ENCODE measurements at regions not wholly inside any gene's neighbourhood (a gene's known extent, or its start where the extent isn't known, plus 50 kb on each side); places are given as distances from the start of the nearest gene placed in this dataset.
"Not testable (repeated sequence)": the region's sequence is repeated elsewhere in the genome, so short reads cannot be mapped to it uniquely, and the experiment has no call there.

DNA sequence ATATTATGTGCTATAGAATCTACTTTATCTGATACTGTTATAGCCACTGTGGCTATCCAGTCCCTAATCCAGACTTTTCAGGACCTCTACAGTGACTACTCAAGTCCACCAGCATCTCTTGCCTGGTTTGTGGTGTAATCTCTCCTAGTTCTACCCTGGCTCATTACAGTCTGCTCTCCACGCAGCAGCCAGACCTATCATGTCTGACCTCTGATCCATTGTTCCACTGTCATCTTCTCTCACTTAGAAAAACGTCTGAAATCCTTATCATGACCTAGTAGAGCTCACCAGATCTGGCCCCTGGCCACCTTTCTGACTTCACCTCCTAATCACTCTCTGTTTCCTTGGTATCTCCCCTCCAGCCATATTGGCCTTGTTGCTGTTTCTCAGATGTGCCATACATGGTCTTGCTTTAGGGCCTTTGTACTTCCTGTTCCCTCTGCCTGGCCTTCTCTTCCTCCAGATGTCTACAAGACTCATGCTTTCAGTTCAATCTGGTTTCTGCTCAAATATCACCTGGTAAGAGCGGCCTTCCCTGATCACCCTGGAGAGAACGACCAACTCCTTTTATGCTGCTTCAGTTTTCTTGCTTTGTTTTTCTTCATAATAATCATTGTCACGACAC is 475.5 kb downstream of the AACS start:
- no peak for DNase-seq (ENCODE audit: low read depth in 4 of 4, low spot score in 3 of 4)

DNA sequence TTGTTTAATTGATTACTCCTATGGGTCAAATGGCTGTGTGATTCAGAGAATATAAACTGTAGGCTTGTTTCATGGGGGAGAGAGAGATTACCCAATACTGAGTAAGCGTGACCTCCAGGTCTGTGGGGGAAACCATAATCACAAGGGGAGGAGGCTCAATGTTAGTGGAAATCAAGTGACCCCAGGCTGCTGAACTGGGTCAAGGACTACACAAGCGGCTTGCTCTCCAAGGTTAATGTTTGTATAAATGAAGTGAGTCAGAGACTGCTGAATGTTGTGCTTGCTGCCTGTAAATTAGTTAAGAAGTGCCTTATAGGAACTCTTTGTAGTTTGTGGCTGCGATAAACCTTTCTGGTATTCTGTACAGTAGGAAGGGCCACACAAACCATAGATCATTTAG is 479.7 kb downstream of the AACS start:
- DNase-seq (ENCODE audit: low read depth in 4 of 4, low spot score in 3 of 4), result no peak

- DNase-seq (ENCODE audit: low read depth in 4 of 4, low spot score in 3 of 4), result no peak
Observed at GRCh38 chr12:125549171-125549570, 483.9 kb downstream of the AACS start.

DNA sequence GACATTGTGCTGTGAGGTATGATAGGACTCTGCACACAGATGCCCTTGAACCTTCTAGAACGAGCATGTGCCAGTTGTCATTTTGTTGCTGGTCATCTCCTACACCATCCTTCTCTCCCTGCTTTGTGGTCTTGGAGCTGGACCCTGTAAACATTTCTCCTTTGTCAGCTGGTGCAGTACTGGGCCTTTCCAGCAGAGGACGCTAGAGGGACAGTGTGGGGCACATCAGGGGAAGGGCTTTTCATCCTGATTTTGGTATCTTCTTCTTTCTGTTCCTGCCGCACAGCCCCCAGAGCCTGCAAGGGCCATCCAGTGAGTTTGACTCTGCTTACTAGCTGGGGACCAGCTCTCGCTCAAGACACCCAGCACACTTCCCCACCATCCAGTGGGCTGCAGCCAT is 484.6 kb downstream of the AACS start:
- DNase-seq (ENCODE audit: low read depth in 4 of 4, low spot score in 3 of 4), result no peak

- no peak for DNase-seq (ENCODE audit: low read depth in 4 of 4, low spot score in 3 of 4)
Observed at GRCh38 chr12:125552295-125552694, 487.1 kb downstream of the AACS start.

GRCh38 chr12:125561008-125561407 is 495.8 kb downstream of the AACS start:
- DNase-seq (ENCODE audit: low read depth in 4 of 4, low spot score in 3 of 4), result not testable (repeated sequence)

DNA sequence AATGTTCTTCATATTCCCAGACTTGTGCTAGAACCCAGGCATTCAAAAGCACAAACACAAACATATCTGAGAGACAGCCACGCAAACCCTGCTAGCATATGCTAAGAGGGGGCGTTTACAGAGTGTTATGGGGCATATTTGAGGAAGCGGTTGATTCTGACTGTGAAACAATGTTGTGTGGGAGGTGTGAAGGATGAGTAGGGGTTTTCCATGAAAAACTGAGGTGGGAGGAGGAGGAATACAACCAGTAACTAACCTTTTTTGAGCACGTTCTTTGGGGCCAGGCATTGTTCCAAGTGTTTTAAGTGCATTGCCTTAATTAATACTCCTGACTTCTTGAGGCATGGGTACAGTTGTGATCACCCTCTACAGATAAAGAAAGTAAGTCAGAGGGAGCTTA is 499.5 kb downstream of the AACS start:
- no peak for DNase-seq (ENCODE audit: low read depth in 4 of 4, low spot score in 3 of 4)

DNA sequence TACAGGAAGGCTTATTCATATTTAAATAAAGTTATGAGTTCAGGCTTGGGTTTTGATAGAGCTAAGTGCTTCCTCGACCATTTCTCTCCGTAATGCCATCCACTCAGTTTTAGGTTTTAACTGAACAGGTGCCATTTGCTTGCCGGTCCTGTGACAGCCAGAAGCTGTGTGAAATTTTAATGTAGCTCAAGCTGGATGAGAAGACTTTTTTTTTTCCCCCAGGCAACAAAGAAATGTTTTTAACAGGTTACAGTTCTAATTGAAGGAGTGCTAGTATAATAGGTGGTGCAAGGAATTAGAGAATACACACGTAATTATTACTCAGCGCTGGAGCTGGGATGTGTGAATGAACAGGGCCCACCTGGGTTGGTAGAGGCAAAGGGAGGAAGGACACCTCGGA is 502.3 kb downstream of the AACS start:
- no peak for DNase-seq (ENCODE audit: low read depth in 4 of 4, low spot score in 3 of 4)

- DNase-seq (ENCODE audit: low read depth in 4 of 4, low spot score in 3 of 4), result no peak
Observed at GRCh38 chr12:125568306-125568705, 503.1 kb downstream of the AACS start.

- DNase-seq (ENCODE audit: low read depth in 4 of 4, low spot score in 3 of 4), result no peak
Observed at GRCh38 chr12:125573271-125573670, 508.0 kb downstream of the AACS start.

GRCh38 chr12:125577334-125577733 is 512.1 kb downstream of the AACS start:
- DNase-seq (ENCODE audit: low read depth in 4 of 4, low spot score in 3 of 4), result no peak

GRCh38 chr12:125579916-125580315 is 514.7 kb downstream of the AACS start:
- DNase-seq (ENCODE audit: low read depth in 4 of 4, low spot score in 3 of 4), result no peak

DNA sequence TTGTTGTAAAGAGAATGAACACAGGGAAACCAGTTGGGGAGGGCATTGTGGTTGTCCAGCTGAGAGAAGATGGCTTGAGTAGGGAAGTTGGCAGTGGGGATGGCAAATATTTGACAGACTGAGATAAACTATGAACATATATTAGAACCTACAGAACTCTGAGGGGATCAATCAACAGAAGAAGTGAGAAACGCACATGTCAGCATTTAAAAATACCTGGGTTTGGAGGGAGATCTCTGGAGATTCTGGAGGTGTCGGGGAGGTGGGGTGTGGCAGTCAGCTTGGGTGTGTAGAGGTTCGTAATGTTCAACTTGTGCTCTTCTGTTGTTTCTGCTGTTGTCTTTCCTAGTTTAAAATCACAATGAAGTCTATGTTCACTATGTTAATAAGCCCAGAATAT is 517.8 kb downstream of the AACS start:
- DNase-seq (ENCODE audit: low read depth in 4 of 4, low spot score in 3 of 4), result no peak

DNA sequence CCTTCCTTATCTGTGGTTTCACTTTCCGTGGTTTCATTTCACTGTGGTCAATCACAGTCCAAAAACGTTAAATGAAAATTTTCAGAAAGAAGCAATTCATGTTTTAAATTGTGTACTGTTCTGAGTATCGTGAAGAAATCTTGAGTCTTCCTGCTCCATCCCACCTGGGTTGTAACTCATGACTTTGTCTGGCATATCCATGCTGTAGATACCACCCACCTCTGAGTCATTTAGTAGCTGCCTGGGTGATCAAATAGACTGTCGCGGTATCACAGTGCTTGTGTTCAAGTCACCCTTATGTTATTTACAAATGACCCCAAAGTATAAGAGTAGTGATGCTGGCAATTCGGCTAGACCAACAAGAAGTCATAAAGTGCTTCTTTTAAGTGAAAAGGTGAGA is 521.2 kb downstream of the AACS start:
- no peak for DNase-seq (ENCODE audit: low read depth in 4 of 4, low spot score in 3 of 4)

GRCh38 chr12:125593269-125593668 is 528.0 kb downstream of the AACS start:
- DNase-seq (ENCODE audit: low read depth in 4 of 4, low spot score in 3 of 4), result no peak

GRCh38 chr12:125604976-125605375 is 539.7 kb downstream of the AACS start:
- no peak for DNase-seq (ENCODE audit: low read depth in 4 of 4, low spot score in 3 of 4)

GRCh38 chr12:125606312-125606711 is 541.1 kb downstream of the AACS start:
- no peak for DNase-seq (ENCODE audit: low read depth in 4 of 4, low spot score in 3 of 4)

GRCh38 chr12:125610292-125610691 is 545.1 kb downstream of the AACS start:
- DNase-seq (ENCODE audit: low read depth in 4 of 4, low spot score in 3 of 4), result no peak

GRCh38 chr12:125610971-125611370 is 545.7 kb downstream of the AACS start:
- no peak for DNase-seq (ENCODE audit: low read depth in 4 of 4, low spot score in 3 of 4)

DNA sequence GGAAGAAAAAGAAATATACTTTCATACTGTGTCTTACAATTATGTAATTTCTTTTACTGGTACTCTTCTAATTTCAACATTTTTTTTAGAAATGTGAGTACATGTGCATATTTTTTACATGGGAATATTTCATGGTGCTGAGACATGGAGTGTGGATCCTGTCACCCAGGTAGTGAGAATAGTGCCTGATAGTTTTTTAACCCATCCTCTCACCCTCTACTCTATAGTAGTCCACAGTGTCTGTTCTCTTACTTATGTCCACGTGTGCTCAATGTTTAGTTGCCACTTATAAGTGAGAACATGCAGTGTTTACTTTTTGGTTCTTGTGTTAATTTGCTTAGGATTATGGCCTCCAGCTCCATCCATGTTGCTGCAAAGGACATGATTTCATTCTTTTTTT is 548.8 kb downstream of the AACS start:
- DNase-seq (ENCODE audit: low read depth in 4 of 4, low spot score in 3 of 4), result no peak

DNA sequence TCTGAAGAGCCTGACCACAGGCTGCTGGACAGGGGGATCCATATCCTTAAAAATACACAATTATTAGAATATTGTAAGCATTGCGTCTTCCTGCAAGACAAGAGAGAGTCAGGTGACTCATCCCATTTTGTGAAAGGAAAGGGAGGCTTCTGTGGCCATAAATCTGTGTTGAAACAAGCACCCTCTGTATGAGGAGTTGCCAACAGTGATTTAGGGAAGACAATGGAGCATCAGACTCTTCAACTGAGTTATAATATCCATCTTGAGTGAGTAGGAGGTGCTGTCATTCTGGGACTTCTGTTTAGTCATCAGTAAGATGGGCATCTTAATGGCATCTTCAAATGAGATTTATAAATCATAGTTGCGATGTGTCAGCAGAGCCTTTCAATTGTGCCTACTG is 554.5 kb downstream of the AACS start:
- DNase-seq (ENCODE audit: low read depth in 4 of 4, low spot score in 3 of 4), result no peak

GRCh38 chr12:125633686-125634085 is 568.5 kb downstream of the AACS start:
- DNase-seq (ENCODE audit: low read depth in 4 of 4, low spot score in 3 of 4), result no peak

- DNase-seq (ENCODE audit: low read depth in 4 of 4, low spot score in 3 of 4), result no peak
Observed at GRCh38 chr12:125634813-125635212, 569.6 kb downstream of the AACS start.

All from right renal pelvis (tissue), 4 donors.